Vagina (tissue), 2 donors: ENCODE measurements at regions not wholly inside any gene's neighbourhood (a gene's known extent, or its start where the extent isn't known, plus 50 kb on each side); places are given as distances from the start of the nearest gene placed in this dataset.
"Not testable (repeated sequence)": the region's sequence is repeated elsewhere in the genome, so short reads cannot be mapped to it uniquely, and the experiment has no call there.

Experiments used
- CTCF ChIP-seq, 3 experiments: fragments of 450-650 bp in 2 of 3; fragments of 200-600 bp in 1 of 3; sonication (generic) in 1 of 3; IDR thresholded peaks; one replicate each; pipeline ENCODE4 v1.5.1; 2017 to 2019; ENCODE audit warnings: antibody characterized with exemption in 3 of 3, mild to moderate bottlenecking in 2 of 3, moderate library complexity in 2 of 3
- POLR2A ChIP-seq, 2 donors: fragments of 450-650 bp; IDR thresholded peaks; one replicate each; pipeline ENCODE4 v1.6.1; 2017; ENCODE audit warnings: antibody characterized with exemption in 2 of 2, mild to moderate bottlenecking in 2 of 2, moderate library complexity in 2 of 2
- POLR2AphosphoS5 ChIP-seq, 2 donors: sonication (generic); formaldehyde crosslinking; IDR thresholded peaks; one replicate each; pipeline ENCODE4 v1.9.0; 2017; ENCODE audit warnings: antibody characterized with exemption in 2 of 2, mild to moderate bottlenecking in 2 of 2, low read depth in 1 of 2; ENCODE audit not compliant: insufficient read depth in 1 of 2

GRCh38 chr6:147651-148050 lies 144.6 kb upstream of the DUSP22 start:
- TF ChIP-seq POLR2A (IDR thresholded peaks at IDR 0.05); POLR2AphosphoS5 (IDR thresholded peaks at IDR 0.05; ENCODE audit: insufficient read depth in 1 of 2, low read depth in 1 of 2); CTCF (IDR thresholded peaks at IDR 0.05): not testable (repeated sequence)
